ENCODE measurements at regions not wholly inside any gene's neighbourhood (a gene's known extent, or its start where the extent isn't known, plus 50 kb on each side); places are given as distances from the start of the nearest gene placed in this dataset.

GRCh38 chr9:117547904-117548303, 133.0 kb upstream of the ASTN2 start:
- TF ChIP-seq, protein P1, sequence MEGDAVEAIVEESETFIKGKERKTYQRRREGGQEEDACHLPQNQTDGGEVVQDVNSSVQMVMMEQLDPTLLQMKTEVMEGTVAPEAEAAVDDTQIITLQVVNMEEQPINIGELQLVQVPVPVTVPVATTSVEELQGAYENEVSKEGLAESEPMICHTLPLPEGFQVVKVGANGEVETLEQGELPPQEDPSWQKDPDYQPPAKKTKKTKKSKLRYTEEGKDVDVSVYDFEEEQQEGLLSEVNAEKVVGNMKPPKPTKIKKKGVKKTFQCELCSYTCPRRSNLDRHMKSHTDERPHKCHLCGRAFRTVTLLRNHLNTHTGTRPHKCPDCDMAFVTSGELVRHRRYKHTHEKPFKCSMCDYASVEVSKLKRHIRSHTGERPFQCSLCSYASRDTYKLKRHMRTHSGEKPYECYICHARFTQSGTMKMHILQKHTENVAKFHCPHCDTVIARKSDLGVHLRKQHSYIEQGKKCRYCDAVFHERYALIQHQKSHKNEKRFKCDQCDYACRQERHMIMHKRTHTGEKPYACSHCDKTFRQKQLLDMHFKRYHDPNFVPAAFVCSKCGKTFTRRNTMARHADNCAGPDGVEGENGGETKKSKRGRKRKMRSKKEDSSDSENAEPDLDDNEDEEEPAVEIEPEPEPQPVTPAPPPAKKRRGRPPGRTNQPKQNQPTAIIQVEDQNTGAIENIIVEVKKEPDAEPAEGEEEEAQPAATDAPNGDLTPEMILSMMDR (IDR thresholded peaks at IDR 0.05): no peak
- TF ChIP-seq POLR2AphosphoS5 (IDR thresholded peaks at IDR 0.05; ENCODE audit: insufficient read depth in 1 of 2, low read depth in 1 of 2): no peak
